NCI-H446 treated with DMSO at 0.1 percent for 48 hours (cell line): ENCODE measurements at regions not wholly inside any gene's neighbourhood (a gene's known extent, or its start where the extent isn't known, plus 50 kb on each side); places are given as distances from the start of the nearest gene placed in this dataset.

Source experiments
- DNase-seq: peaks from one replicate; lab custom pipeline; 2025; lab: John Stamatoyannopoulos, UW

- no peak for DNase-seq
These were observed 138.5 kb downstream of the RBM26 start for GRCh38 chr13:79267560-79267959.

- DNase-seq, result no peak
These were observed 147.6 kb downstream of the RBM26 start for GRCh38 chr13:79258489-79258888.

- DNase-seq, result no peak
These were observed 159.5 kb downstream of the RBM26 start for GRCh38 chr13:79246578-79246949.

- no peak for DNase-seq
These were observed 160.0 kb downstream of the RBM26 start for GRCh38 chr13:79245937-79246577.

- DNase-seq, result no peak
These were observed 164.4 kb downstream of the RBM26 start for GRCh38 chr13:79241697-79242096.

- DNase-seq, result no peak
These were observed 168.1 kb downstream of the RBM26 start for GRCh38 chr13:79237981-79238380.

- no peak for DNase-seq
These were observed 174.2 kb downstream of the RBM26 start for GRCh38 chr13:79231887-79232286.

GRCh38 chr13:79229761-79230160, 176.3 kb downstream of the RBM26 start:
- DNase-seq, result no peak

GRCh38 chr13:79228972-79229371, 177.1 kb downstream of the RBM26 start:
- DNase-seq, result no peak

GRCh38 chr13:79227418-79227817, 178.6 kb downstream of the RBM26 start:
- DNase-seq, result no peak

- DNase-seq, result no peak
These were observed 179.1 kb downstream of the RBM26 start for GRCh38 chr13:79226938-79227337.

- no peak for DNase-seq
These were observed 179.8 kb downstream of the RBM26 start for GRCh38 chr13:79226250-79226649.

GRCh38 chr13:79225487-79226232, 180.4 kb downstream of the RBM26 start:
- DNase-seq, result no peak

GRCh38 chr13:79222427-79223205, 183.4 kb downstream of the RBM26 start:
- DNase-seq, result no peak

GRCh38 chr13:79212064-79212619, 193.9 kb downstream of the RBM26 start:
- DNase-seq, result no peak

- DNase-seq, result no peak
These were observed 194.7 kb downstream of the RBM26 start for GRCh38 chr13:79211377-79211776.

- no peak for DNase-seq
These were observed 208.1 kb downstream of the RBM26 start for GRCh38 chr13:79197933-79198332.

GRCh38 chr13:79196843-79197242, 209.2 kb downstream of the RBM26 start:
- no peak for DNase-seq

GRCh38 chr13:79196366-79196765, 209.7 kb downstream of the RBM26 start:
- no peak for DNase-seq

- no peak for DNase-seq
These were observed 211.3 kb downstream of the RBM26 start for GRCh38 chr13:79194727-79195126.

- no peak for DNase-seq
These were observed 211.8 kb downstream of the RBM26 start for GRCh38 chr13:79194272-79194671.

- DNase-seq, result no peak
These were observed 214.6 kb downstream of the RBM26 start for GRCh38 chr13:79191501-79191900.

- DNase-seq, result no peak
These were observed 215.1 kb downstream of the RBM26 start for GRCh38 chr13:79190932-79191331.
